ENCODE measurements at regions not wholly inside any gene's neighbourhood (a gene's known extent, or its start where the extent isn't known, plus 50 kb on each side); places are given as distances from the start of the nearest gene placed in this dataset.
A peak's percentile ranks its signal among the peaks of the same experiment; 100 is the strongest.
"Not testable (repeated sequence)": the region's sequence is repeated elsewhere in the genome, so short reads cannot be mapped to it uniquely, and the experiment has no call there.

DNA sequence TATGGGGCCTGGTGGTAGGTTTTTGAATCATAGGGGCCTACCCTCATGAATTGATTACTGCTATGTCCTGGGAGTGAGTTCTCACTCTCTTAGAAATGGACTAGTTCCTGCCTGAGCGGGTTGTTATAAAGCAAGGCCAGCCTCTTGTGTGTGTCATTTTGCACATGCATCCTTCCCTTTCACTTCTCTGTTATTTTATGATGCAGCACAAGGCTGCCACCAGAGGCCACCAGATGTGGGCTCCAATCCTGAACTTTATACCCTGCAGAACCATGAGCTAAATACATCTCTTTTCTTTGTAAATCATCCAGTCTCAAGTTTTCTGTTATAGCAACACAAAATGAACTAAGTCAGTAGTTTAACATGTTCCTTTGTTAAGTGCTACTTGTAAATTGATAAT lies 251.4 kb downstream of the BLID start:
- DNase-seq (ENCODE audit: low read depth), result peak; percentile 11

DNA sequence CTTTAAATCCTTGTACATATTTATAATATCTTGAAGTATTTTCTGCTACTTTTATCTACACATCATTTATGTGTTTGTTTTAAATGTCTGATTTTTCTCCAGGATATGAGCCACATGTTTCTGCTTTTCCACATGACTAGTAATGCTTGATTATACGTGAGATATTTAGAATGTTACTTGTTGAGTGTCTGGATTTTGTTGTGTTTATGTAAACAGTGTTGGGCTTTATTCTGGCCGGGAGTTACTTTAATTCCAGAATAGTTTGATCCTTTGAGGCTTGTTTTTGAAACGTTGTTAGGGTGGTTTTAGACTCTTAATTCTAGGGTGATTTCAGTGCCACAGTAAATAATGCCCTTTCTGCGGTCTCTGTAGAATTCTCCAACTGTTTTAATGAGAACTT lies 252.9 kb downstream of the BLID start:
- no peak for DNase-seq (ENCODE audit: low read depth)

- DNase-seq (ENCODE audit: low read depth), result not testable (repeated sequence)
These were observed 260.9 kb downstream of the BLID start for GRCh38 chr11:121855138-121855537.

DNA sequence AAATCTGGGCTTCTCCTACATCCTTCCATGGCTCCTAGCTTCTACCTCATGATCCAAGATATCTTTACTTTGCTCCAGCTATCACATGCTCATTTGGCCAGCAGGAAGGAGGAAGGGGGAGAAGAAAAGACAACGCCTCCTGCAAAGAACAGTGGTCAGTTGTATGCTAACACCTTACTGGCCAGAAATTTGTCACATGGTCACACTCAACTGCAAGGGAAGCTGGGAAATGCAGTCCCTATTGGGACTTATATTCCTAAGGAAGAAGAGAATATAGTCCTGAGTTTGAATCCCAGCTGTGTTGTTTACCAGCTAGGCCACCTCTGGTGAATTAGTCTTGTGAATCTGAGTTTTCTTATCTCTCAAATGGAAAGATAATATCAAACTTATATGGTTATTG lies 272.0 kb downstream of the BLID start:
- DNase-seq (ENCODE audit: low read depth), result no peak

DNA sequence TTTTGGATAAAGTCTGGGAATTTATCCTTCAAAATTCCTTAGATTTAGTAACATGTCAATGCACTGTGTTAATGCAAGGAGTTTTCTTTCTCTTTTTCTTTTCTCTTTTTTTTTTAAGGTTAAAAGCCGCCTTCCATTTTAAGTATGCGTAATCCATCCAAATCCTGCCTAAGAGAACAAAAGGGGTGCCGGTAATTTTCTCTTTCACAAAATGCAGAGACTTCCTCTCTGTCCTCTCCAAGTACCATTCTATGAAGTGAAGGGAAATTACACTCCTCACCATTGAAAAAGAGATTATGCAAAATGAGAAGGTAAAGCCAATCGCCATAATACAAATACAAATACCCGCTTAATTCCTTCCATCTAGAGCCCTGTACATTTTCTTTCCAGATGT lies 273.8 kb downstream of the BLID start:
- no peak for DNase-seq (ENCODE audit: low read depth)

- peak; percentile 57 for DNase-seq (ENCODE audit: low read depth)
These were observed 274.4 kb downstream of the BLID start for GRCh38 chr11:121841487-121842191.

- no peak for DNase-seq (ENCODE audit: low read depth)
These were observed 276.2 kb downstream of the BLID start for GRCh38 chr11:121839781-121840180.

DNA sequence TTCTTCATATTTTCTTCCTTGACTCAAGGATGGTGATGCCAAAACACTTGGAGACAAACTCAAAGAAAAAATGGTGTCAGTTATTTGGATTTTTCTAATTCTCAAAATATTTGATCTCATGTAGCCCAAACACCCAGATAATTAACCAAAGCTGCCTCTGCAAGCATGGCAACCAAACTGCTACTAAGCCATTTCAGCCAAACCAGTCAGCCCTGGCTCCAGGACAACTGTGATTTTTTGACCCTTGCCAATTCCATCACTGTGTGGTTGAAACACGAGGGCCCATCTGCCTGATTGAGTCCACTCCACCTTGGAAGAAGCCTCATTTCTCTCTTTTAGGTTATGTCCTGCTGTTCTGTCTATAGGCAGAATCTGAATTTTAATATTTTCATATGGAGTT lies 277.4 kb downstream of the BLID start:
- no peak for DNase-seq (ENCODE audit: low read depth)

DNA sequence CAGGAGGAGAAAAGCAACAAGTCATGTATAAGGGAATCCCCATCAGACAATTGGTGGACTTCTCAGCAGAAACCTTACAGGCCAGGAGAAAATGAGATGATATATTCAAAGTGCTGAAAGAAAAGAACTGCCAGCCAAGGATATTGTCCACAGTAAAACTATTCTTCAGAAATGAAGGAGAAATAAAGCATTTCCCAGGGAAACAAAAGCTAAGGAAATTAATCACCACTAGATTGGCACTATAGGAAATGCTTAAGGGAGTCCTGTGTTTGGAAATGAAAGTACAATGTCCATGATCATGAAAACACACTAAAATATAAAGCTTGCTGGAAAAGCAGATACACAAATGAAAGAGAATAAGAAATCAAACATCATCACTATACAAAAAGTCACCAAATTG lies 282.0 kb downstream of the BLID start:
- no peak for DNase-seq (ENCODE audit: low read depth)

DNA sequence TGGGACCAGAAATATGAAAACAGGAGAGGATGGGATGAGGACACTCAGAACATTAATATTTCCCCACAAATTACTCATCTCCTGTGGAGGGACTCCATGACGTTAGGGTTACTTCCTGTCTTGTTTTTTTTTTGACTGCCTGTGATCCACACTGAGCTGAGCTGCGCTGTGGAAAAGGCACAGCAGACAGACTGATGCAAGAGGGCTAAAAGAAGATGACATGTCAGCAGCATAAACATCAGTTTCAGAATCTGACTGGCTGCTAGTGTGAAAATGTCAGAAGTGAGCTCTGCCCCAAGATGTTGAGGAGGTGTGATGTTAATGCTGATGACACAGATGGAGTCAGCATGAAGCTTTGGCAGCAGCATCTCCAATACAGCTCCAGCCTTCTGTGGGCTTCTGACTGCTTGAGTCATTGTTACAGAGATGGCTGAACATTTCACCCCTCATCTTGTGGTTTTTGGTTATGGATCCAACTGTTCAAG lies 286.8 kb downstream of the BLID start:
- peak; percentile 97 for DNase-seq (ENCODE audit: low read depth)

DNA sequence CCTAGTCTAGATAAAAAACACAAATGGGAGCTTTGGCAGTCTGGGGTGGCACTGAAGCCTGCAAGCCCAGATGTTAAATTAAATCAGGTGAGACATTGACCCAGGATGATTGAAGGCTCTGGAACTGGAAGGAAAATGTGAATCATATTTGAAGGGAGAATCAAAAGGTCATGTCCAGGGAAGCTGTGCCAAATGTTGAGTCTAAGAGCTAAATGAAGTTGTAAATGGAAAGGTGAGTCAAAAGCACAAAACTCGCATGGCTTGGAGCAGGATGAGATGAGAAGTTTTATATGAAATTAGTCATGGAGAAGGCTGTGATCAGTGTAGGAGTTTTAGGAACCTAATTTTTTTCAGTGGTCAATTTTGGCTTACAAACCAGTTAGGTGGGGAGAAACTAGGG lies 301.1 kb downstream of the BLID start:
- peak; percentile 36 for DNase-seq (ENCODE audit: low read depth)

DNA sequence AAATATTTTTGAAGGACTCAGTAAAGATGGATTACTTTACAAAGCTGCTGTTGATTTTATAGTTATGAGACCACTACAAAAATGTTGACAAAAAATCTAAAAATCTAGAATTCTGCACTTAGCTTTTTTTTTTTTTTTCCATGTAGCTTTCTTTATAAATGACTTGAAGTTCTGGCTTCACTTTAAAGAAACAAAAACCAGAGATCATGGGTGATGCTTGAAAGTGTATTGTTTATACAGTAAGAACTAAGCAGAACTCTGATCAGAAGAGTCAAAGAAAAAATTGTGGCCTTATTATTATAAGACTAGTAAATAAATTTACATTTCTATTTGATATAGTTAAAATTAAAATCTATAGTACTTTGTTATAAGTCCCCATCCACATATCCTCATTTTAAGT lies 301.7 kb downstream of the BLID start:
- DNase-seq (ENCODE audit: low read depth), result no peak

DNA sequence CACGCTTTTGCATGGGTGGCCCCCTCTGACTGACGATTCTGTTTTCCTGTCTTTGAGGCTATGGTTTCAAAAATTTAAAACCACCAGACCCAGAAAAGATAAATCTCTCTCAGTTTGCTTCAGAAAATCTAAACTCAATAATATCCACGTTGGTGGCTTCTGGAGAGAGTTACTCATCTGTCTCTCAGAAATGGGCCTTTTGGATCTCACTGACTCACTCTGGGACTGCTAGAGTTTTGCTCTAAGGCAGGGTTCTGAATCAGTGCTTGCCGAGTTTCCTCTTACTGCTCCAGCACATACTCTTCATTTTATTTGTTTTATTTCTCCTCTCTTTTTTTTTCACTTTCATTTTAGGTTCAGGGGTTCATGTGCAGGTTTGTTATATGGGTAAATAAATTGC lies 305.7 kb downstream of the BLID start:
- peak; percentile 85 for DNase-seq (ENCODE audit: low read depth)

GRCh38 chr11:121808096-121808495 lies 307.9 kb downstream of the BLID start:
- no peak for DNase-seq (ENCODE audit: low read depth)

DNA sequence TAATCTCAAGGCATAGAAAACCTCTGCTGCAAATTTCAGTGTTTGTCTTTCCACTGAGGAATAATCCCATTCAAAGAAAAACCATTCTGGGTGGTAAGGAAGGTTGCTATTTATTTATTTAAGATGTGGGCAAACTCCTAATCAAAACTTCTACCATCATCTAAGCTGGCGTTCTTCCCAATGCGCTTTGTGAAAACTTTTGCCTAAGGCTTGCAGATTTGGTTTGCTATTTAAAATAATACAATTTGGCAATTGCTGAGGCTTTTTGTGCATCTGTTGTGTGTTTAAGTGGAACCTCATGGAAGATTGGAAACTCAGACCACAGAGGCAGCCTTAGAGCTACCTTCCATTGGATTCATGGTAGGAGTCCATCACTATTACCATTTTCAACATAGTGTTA lies 309.0 kb downstream of the BLID start:
- no peak for DNase-seq (ENCODE audit: low read depth)

DNA sequence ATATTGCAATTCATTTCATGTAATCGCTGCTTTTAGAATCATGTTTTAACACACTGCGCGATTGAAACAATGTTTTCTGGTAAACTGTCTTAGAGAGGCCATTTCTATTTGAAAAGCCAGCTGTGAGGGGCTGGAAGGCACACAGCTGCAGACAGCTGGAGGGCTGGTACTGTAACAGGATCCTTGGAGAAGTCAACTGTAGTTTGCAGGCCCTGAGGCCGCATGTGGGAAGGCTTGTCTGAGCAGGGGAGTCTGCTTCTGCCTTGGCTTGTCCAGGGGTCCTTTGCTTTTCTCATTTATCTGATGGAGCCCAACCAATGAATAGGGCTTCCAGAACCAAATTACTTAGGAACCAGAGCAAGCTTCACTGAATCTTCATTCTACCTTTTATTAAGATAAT lies 313.5 kb downstream of the BLID start:
- DNase-seq (ENCODE audit: low read depth), result no peak

GRCh38 chr11:121801781-121802180 lies 314.2 kb downstream of the BLID start:
- DNase-seq (ENCODE audit: low read depth), result no peak

GRCh38 chr11:121801394-121801748 lies 314.6 kb downstream of the BLID start:
- no peak for DNase-seq (ENCODE audit: low read depth)

- no peak for DNase-seq (ENCODE audit: low read depth)
These were observed 315.2 kb downstream of the BLID start for GRCh38 chr11:121800731-121801393.

DNA sequence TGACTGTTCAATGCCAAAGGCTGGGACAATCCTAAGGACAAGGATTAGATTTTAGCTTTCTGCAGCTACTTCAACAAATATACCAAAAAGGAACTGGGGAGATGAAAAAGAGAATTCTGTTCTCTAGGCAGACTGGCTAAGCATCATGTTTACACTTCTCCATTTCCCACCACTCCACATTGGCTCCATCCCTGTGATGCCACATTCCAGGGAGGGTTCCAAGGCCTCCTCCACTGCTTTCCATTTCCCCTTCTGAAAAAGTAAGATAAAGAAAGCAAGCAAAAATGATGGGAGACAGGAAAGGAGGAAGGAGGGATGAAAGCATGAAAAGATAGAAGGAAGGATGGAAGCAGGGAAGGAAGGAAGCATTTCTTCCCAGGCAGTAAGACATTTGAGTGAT lies 315.8 kb downstream of the BLID start:
- DNase-seq (ENCODE audit: low read depth), result no peak

DNA sequence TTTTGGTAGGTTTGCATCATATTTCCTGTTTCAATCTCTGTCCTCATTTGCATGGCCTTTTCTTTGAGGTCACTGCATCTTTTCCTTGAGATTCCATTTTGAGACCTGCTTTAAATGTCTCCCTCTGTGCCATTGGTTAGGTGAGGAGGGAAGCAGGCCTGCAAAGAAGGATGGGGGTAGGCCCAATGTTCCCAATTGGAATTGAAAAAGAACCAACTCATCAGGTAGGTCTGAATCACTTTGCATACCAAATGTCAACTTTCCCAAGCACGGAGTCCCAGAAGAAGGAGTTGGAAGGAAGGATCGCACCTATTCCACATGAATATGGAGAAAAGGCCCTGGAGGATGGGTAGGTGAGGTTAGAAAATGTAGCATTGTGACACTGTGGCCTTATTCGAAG lies 318.5 kb downstream of the BLID start:
- no peak for DNase-seq (ENCODE audit: low read depth)

DNA sequence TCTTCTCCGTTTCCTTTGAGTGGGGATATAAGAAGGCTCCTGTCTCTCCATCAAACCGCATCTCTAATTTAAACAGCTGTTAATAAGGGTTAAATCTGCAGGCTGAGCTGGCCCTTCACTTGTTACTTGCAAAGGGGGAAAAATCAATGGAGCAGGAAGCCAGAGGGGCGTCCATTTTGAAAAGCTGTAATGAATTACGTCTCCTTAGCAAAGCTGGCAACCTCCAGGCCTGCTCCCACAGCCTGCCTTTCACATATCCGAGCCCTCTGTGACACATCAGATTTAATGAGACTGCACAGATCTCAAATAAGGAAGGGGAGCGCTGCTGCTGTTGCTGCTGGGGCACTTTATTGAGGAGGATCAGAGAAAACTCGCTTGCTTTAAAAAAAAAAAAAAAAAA lies 320.8 kb downstream of the BLID start:
- DNase-seq (ENCODE audit: low read depth), result no peak

- no peak for DNase-seq (ENCODE audit: low read depth)
These were observed 321.3 kb downstream of the BLID start for GRCh38 chr11:121794671-121795141.

DNA sequence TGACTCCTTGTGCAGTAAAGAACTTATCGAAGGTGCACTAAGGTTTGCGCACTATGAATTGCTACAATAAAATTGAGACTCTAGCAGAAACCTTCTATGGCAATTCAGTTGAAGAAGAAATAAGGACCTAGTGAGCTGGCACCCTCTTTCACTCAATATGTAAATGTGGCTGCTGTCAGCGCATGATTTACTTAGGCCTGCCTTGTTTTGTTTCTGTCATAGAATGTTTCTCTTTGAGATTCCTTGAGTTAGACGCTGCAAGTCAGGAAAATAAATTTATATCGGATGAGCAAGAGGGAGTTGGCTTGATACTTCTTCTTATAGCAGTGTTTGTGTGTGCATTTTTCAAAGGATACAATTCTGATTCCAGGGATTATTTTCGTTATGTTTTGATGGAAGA lies 322.1 kb downstream of the BLID start:
- DNase-seq (ENCODE audit: low read depth), result no peak

Data from ELR (cell line).